ENCODE measurements at regions not wholly inside any gene's neighbourhood (a gene's known extent, or its start where the extent isn't known, plus 50 kb on each side); places are given as distances from the start of the nearest gene placed in this dataset.

DNA sequence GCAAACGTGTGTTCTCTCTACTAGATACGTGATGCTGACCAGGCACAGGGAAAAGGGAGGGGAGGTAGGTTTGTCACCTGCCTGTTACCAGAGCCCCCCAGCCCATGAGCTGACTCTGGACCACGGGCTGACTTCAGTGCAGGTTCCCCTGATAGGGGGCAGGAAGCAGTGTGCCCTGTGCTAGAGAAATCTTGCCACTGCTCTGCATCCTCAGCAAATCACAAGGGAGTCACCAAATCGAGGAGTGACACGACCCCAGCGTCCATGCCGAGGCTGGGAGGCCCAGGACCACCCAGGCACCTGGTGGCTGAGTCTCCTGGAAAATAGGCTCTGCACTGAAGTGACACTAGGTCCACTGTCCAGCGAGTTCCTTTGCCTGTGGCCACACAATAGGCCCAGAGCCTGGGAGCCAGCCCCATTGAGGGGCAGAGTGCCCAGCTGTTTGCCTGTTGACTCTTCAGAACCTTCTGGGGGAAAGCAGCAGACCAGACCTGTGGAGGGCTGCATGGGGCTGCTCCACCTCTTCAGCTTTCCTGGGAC lies 99.3 kb downstream of the CTTN start:
- TF ChIP-seq EZH2 (IDR thresholded peaks at IDR 0.05; ENCODE audit: low read depth) = no peak
- TF ChIP-seq, protein P1, sequence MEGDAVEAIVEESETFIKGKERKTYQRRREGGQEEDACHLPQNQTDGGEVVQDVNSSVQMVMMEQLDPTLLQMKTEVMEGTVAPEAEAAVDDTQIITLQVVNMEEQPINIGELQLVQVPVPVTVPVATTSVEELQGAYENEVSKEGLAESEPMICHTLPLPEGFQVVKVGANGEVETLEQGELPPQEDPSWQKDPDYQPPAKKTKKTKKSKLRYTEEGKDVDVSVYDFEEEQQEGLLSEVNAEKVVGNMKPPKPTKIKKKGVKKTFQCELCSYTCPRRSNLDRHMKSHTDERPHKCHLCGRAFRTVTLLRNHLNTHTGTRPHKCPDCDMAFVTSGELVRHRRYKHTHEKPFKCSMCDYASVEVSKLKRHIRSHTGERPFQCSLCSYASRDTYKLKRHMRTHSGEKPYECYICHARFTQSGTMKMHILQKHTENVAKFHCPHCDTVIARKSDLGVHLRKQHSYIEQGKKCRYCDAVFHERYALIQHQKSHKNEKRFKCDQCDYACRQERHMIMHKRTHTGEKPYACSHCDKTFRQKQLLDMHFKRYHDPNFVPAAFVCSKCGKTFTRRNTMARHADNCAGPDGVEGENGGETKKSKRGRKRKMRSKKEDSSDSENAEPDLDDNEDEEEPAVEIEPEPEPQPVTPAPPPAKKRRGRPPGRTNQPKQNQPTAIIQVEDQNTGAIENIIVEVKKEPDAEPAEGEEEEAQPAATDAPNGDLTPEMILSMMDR (conservative IDR thresholded peaks at IDR 0.05) = no peak
